Occipital lobe (tissue), 1 donor: ENCODE measurements at regions not wholly inside any gene's neighbourhood (a gene's known extent, or its start where the extent isn't known, plus 50 kb on each side); places are given as distances from the start of the nearest gene placed in this dataset.

Source experiments
- DNase-seq: peaks from one replicate; lab custom pipeline; 2025; lab: John Stamatoyannopoulos, UW

DNA sequence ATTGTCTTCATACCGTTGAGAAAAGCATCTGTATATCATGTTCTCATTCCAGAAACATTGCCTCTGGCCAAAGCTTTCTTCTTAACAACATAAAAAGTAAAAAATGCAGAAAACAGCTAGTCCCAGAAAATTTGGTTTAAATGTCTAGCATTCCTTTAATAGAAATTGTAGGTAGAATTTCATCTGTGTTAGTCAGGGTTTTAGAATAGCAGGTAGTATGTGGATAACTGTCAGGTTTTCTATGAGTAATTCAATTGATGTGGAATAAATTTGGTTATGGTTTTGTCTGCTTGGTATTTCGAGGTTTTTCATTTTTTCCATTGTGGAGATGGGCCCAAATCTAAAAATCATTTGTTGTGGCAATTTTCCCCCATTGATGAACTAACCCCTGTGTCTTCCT is 616.7 kb downstream of the KCNJ2 start:
- no peak for DNase-seq

DNA sequence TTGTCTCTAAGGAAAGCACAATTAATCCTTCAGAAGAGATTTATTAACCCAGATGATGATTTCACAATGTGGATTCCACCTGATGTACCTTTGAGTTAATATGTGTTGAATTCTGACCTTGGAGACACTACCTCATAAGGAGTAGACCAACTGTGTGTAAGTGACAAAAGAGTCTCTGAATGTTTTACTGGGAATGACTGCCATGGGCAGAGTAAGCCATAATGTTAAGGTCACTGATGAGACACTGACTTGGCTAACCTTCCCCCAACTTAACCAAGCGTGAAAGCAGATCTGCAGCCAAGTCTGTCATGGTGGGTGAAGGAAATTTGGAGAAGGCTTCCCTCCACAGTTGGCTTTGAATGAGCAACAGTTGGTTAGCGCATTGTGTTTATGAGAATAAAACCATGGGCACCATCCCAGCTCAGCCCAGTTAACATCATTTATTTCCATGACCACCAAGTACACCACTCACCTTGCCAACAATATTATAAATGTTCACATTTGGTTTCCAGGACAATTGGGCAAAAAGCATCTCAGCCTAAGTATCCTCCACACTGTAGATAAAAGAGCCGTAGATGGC is 618.5 kb downstream of the KCNJ2 start:
- no peak for DNase-seq

DNA sequence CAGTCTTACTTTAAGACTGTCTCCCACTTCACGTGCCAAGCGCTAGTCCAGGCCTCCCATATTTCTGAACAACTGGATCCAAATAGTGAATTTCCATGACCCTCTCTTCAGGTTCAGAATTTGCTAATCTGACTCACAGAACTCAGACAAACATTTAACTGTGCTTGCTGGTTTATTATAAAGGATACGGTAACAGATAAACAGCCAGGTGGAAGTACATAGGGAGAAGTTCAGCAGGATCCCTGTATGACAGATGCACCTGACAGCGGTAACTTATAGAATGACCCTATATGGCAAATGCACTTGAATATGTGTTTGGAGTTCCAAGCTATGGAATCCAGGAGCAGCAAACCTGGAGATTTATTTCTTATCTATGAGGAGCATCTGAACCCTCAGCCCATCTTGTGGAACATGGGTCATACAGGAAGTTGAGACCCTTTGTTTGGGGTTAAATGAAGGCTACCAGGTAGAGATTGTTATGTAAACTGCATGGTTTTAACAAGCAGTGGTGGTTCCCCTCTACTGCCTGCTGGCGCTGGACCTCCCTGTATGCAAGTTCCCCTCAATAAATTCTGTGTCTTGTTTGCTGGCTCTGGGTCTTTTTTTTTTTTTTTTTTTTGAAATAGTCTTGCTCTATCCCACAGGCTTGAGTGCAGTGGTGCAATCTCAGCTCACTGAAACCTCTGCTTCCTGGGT is 622.6 kb downstream of the KCNJ2 start:
- no peak for DNase-seq

DNA sequence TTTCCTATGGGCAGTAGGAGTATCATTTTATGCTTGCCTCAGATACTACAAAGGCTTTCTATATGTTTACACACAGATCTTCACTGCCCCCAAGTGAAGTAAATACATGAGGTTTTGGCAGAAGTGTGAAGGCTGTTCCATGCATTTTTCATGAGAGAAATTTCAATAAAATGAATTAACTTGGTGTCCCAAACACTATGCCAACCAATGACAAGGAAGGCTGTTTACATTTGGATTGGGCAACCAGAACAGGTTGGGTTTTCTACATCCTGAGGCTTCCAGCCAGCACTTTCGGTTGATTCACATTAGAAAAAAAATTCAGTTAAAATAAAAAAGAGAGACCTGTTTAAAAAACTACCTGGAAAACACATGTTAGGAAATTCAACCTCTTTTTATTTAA is 625.4 kb downstream of the KCNJ2 start:
- DNase-seq: no peak

DNA sequence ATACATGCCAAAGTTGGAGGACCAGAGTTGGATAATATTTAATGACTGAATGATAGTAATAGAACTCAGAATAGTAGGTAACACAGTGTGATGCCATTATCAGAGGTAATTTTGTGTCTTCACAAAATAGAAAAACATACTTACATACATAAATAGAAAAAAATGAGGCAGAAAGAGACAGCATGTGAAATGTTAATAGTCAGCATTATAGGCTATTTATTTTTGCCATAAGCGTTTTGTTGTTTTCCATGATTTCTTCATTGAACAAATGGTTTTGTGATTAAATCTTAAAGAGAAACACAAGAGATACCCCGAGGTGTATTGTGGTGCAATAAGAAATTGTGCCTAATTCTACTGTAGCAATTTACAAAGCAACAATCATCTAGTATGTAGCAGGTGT is 626.3 kb downstream of the KCNJ2 start:
- no peak for DNase-seq

DNA sequence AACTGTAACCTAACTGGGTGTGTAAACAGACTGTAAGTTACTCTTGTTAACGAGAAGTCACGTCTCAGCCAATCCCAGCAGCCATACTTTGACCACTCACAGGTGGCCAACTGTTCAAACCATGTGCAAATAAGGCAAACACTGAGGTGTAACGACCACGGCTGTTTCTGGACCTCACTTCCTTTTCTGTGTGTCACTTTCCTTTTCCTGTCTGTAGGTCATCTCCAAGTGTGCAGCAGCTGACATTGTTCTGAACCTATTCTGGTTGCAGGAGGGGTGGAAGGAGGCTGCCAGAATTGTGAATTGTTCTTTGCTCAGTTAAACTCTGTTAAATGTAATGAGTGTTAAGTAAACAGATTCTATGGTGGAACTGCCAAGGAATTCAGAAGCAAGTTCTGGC is 627.4 kb downstream of the KCNJ2 start:
- DNase-seq: no peak

DNA sequence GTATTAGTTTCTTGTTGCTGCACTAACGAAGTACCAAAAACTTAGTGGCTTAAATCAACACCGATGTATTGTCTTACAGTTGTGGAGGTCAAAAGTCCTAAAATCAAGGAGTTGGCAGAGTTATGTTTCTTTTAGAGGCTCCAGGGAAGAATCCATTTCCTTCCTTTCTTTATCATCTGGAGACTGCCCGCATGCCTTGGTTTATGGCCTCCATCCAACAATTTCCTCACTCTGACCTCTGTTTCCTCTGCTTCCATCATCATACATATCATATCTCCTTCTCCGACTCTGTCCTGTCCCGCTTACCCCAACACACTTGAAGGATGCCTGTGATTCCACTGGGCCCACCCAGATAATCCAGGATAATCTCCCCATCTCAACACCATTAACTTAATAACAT is 627.8 kb downstream of the KCNJ2 start:
- DNase-seq: no peak

DNA sequence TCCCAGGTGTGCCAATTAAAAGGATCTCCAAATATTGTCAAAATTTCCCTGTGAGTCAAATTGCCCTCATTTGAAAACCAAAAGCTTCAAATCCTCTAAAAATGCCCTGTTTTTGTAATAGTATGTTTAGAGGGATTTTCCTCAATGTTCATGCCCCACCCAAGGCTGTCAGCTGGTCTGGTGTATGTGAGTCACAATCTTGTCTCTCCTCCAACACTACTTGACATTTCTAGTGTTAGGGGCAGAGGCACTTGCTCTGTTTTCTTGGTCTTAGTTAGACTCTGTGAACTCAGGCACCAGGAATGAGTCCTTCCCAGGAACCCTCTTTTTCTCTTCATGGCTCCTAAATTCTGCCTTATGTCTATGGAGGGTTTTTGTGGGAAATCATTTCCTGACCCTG is 634.8 kb downstream of the KCNJ2 start:
- no peak for DNase-seq

DNA sequence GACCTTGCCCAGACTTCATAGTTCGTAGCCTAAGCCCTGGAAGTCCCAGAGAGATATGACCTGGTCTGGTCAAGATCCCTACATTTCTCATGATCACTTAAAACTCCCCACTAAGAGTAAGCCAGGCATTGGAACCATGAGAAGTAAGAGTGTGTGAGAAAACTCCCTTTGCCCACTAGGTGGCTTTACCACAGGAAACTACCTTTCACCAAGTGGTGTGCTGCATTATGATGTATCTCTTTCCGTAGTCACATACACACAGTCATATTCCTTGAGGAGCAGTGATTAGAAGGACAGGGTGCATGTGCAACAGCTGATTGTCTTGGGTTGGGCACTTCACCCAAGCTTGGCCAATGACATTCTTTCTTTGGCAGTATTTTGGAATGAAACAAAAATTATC is 639.3 kb downstream of the KCNJ2 start:
- no peak for DNase-seq

DNA sequence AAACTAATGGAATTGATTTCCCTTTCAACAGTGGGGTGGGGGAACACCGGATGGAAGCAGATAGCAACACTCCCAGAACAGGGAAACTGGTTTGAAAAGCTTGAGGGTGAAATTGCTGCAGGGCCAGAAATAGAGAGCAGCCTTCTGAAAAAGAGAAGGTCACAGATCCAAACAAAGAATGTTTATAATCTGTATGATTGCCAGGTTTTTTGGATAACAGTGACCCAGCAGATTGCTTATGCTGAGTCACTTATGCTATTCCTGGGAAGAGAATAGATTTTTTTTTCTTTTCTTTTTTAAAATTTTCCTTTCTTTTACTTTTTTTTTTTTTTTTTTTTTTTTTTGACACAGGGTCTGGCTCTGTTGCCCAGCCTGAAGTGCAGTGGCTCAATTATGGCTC is 641.3 kb downstream of the KCNJ2 start:
- no peak for DNase-seq

DNA sequence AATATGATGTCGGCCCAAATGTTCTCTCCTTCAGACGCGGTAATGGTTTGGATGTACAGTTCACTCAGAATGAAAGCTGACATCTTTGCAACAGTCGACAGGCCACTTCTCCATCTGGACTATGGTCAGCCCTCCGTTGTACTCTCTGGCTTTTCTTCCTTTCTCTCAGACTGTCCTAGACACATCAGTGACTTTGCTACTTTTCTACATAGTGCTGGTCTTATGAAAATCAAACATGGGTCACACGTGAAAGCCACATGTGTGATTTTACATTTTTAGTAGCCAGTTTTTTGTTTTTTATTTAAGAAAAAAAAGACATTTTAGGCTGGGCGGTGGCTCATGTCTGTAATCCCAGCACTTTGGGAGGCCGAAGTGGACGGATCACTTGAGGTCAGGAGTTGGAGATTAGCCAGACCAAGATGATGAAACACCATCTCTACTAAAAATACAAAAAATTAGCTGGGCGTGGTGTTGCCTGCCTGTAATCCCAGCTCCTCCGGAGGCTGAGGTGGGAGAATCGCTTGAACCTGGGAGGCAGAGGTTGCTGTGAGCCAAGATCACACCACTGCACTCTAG is 644.1 kb downstream of the KCNJ2 start:
- no peak for DNase-seq

DNA sequence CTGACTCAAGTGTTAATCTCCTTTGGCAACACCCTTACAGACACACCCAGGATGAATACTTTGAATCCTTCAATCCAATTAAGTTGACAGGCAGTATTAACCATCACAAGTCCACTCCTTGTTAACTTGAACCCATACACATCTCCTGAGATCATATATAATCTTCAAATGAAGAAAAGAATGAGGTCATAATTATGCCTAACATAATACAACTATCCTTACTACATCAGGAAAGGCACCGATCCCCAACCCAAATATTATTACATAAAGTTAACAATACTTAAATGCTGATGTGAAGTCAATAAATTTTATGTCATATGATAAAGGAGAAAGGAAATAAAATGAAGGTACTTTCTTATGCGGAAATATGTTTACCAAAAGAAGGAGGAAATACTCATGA is 649.9 kb downstream of the KCNJ2 start:
- DNase-seq: no peak

DNA sequence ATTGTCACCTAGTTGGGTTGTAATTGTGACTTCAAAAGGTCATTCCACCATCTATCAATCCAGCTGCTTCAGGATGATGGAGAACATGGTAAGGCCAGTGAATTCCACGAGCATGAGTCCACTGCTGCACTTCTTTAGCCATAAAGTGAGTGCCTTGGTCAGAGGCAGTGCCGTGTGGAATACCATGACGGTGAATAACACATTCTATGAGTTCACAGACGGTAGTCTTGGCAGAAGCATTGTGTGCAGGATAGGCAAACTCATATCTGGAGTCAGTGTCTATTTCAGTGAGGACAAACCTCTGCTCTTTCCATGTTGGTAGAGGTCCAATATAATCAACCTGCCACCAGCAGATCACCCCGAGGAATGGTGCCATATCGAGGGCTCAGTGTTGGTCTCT is 650.9 kb downstream of the KCNJ2 start:
- DNase-seq: no peak

DNA sequence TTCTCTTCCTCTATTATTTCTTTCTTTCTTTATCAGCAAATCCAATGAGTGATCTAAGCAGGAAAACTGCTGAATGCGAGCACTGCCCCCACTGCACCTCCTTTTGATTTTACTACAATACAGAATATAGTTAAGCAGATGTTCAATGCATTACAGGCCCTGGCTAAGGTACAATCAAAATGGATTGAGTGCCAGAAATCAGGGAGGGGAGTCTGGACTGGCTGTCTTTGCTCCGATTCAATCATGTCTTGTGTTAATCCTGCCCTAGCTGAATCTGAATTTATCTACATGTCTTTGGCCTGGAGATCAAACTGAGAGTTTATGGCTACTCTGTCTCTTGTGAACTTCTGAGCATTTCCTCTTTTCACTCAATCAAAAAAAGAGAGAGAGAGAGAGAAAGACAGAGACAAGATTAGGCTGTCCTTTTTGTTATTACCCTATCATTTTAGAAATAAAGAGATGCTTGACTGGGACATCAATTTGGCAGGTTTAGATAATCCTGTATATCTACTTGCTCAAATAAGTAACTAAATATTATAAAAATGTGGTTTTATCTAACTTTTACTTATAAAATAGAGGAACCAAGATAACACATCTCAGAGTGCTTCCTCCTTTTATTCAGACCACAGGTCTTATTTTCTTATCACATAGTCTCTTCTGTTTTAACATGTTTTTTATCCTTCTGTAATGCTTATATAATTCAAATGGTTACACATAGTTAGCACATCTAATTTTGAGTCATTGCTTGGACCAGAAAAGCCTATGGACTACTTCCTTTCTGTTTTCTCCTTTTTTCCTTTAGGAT is 656.2 kb downstream of the KCNJ2 start:
- DNase-seq: no peak

DNA sequence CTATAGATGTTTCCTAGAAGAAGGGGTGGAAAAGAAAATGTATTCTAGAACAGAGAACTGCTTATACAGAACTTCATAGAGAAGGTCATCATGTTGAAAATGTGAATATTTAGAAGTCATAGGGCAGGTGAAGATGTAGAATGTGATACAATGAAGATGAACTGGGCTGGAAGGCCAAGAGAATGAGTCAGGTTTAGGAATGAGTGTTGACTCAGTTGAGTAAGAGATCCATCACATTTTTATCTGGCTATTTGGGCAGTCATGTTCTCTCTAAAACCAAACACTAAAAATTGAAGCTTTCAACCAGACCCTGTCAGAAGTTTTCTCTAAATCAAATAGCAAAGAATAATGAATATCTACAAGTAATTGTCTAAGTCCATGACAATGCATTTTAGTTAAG is 660.5 kb downstream of the KCNJ2 start:
- no peak for DNase-seq

DNA sequence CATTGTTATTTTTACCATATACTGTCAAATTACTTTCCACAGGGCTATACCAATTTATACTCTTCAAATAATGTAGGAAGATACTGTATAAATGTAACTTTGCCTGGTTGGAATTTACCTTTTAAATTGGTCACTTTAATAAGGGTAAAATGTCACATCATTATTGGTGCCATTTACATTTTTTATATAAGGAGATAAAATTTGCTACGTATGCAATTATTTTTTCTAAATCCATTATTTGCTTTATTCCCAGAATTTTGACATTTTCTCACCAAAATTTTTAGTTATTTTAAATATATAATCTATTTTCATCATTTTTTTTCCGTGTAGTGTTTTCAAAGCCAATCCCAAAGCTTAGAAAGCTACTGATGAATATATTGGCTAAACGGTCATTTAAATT is 664.7 kb downstream of the KCNJ2 start:
- DNase-seq: no peak

DNA sequence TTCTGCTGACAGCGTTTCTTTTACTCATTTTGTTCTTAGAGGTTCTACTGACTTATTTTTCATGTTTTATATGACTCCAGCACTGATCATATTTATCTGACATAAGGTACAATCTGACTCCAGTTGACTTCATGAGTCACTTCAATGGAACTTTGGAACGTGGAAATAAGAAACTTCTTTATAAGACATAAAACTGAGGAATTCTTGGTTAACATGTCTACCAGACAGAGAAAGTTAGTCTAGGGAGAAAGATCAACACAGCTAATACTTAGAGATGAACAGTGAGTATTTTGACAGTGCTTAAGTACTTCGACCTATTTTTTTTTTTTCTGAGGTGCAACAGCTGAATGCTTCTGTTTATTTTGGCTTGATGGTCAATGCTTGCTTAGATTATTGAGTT is 679.5 kb downstream of the KCNJ2 start:
- DNase-seq: no peak

DNA sequence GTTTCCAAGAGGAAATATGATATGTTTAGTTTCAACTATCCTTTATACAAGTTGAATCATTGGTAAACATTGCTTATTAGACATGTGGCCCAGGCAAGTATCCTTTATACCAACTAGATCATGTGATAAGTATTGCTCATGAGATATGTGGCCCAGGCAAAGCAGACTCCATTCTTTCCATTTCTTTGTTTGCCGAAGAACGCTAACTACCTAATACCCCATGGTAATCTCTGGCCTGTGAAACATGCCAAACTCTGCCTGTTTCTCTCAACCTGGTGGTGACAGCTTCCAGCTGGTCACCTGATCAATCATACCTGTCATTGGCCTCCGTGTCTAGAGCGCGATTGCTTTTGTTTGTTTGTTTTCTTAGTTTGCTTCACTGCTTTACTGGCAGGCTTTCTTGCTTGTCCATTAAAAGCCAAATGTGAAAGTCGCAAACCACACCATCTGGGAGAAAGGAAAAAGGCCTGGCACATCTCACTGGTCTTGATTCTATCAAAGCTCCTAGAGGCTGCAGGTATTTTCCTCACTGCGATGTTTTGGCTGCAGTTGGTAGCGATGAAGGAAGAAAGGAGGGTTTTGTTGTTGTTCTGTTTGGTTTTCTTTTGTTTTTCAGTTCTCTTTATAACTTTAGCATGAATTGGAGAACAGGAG is 686.2 kb downstream of the KCNJ2 start:
- DNase-seq: no peak

DNA sequence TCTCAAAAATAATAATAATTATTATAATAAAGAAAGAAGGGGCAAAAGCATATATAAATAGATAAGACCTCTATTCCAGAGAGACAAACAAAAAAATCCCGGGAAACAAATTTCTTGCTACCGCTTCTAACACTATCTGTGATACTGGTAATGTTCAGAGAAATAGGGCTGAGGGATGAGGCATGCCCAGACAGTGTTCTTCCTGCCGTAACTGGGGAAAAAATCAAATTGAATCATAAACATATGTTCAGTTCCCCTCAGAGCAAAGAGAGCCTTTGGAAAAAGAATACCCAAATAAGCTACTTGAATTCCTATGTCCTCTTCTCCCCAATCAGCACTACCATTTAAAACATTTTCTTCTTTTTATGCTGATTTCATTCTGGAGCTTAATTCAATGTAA is 688.0 kb downstream of the KCNJ2 start:
- no peak for DNase-seq

DNA sequence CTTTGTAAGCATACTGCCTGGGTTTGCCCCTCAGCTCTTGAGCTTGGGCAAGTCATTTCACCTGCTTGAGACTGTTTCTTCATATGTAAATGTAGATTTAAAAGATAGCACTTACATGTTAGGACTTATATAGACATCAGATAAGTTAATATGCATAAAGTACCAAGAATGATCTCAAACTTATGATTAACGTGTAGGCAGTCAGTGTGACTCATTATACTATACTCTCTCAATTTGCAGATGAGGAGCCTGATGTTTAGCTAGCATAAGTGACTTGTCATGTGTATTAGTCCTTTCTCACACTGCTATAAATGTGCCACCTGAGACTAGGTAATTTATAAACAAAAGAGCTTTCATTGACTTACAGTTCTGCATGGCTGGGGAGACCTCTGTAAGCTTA is 690.5 kb downstream of the KCNJ2 start:
- no peak for DNase-seq

DNA sequence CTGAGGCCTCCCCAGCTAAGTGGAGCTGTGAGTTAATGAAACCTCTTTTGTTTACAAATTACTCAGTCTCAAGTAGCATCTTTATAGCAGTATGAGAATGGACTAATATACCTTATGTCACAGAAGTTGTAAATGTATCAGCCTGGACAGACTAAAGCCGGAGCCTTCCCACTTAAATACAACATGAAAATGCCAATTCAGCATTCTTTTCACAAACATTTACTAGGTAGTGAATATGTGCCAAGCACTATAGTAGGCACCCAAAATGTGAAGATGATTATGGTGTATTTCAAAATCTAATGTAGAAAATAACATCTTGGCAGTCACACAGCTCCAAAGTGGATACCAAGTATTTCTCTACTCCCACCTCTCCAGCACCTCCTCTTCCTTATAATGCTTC is 693.0 kb downstream of the KCNJ2 start:
- no peak for DNase-seq
